Upper lobe of left lung (tissue), 4 donors: ENCODE measurements at regions not wholly inside any gene's neighbourhood (a gene's known extent, or its start where the extent isn't known, plus 50 kb on each side); places are given as distances from the start of the nearest gene placed in this dataset.

Experiments
- CTCF ChIP-seq, 6 experiments: fragments of 450-650 bp in 4 of 6; fragments of 200-600 bp in 2 of 6; sonication (generic) in 2 of 6; IDR thresholded peaks; one replicate each; pipeline ENCODE4 v1.5.1; 2016 to 2019; ENCODE audit warnings: antibody characterized with exemption in 6 of 6
- EP300 ChIP-seq, 4 donors: sonication (generic); formaldehyde crosslinking; IDR thresholded peaks; one replicate each; pipeline ENCODE4 v1.5.1; 2017; ENCODE audit warnings: antibody characterized with exemption in 4 of 4, control low read depth in 2 of 4
- POLR2A ChIP-seq, 4 donors: fragments of 450-650 bp; IDR thresholded peaks; one replicate each; pipeline ENCODE4 v1.5.1; 2016 to 2017; ENCODE audit warnings: antibody characterized with exemption in 4 of 4, mild to moderate bottlenecking in 2 of 4
- POLR2AphosphoS5 ChIP-seq, 2 donors: sonication (generic); formaldehyde crosslinking; IDR thresholded peaks; one replicate each; pipeline ENCODE4 v1.5.1; 2017; ENCODE audit warnings: antibody characterized with exemption in 2 of 2

DNA sequence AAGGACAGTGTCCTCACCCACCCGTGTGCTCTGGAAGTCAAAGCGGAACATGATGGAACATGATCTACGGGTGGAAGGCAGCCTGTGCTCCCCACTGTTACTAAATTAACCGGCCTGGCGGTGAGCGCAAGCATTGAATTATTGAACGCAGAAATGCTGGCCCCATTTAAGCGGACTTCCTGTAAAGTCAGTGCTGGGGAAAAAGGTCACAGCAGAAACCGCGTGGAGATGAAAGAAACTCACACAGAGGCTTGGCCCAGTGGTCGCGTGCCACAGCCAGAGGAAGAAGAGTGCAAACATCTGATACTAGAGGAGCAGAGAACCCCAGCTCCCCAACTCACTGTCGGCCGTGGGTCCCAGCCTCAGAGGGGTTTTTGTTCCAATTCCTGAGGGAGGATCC, 321.2 kb downstream of the ADGRD1 start:
- TF ChIP-seq POLR2A (IDR thresholded peaks at IDR 0.05) (no peak), CTCF (IDR thresholded peaks at IDR 0.05) (no peak), POLR2AphosphoS5 (IDR thresholded peaks at IDR 0.05) (no peak), EP300 (IDR thresholded peaks at IDR 0.05) (no peak)
